ENCODE measurements at regions not wholly inside any gene's neighbourhood (a gene's known extent, or its start where the extent isn't known, plus 50 kb on each side); places are given as distances from the start of the nearest gene placed in this dataset.

GRCh38 chr15:39344662-39345141, 236.2 kb upstream of the THBS1 start:
- no peak overlapping the region for H2AK5ac ChIP-seq (ENCODE audit: low read depth, low read length)
- H4K8ac ChIP-seq (ENCODE audit: extremely low read depth, insufficient read depth, low read length), result no peak overlapping the region
- 63% methylated on average over 3 of the region's 3 CpGs; no CpG with 5 or more reads in 1 of the 2 experiments for WGBS, 2 experiments (ENCODE audit: extremely low coverage in 1 of 2, insufficient coverage in 1 of 2, insufficient read length in 1 of 2, insufficient replicate concordance in 2 of 2, low coverage in 1 of 2, low lambda C conversion rate in 2 of 2, missing lambda C conversion rate in 1 of 2)
- H3K56ac ChIP-seq (replicated peaks; ENCODE audit: insufficient read length, low read depth, low read length), result no peak overlapping the region
- H3K14ac ChIP-seq (ENCODE audit: insufficient read length), result no peak overlapping the region
- H3K9ac ChIP-seq (replicated peaks in 1 of 4; ENCODE audit: extremely low read depth in 1 of 4, low read depth in 3 of 4, low read length in 3 of 4), result no peak overlapping the region
- no peak overlapping the region for H2BK15ac ChIP-seq (ENCODE audit: low read length)
- no peaks in the 10 kb centered on the region for H4K20me1 ChIP-seq (replicated peaks in 1 of 2; ENCODE audit: control insufficient read depth in 1 of 2, insufficient read depth in 2 of 2, low read length in 2 of 2)
- DNase-seq (ENCODE audit: low read depth in 1 of 2, low spot score in 2 of 2) (no peak), FAIRE-seq (peak; percentile 42)
- peaks cover 0 to 3% (median 0%) of the 10 kb centered on the region in 4 experiments; a peak in 1 of 8 replicates for H3K36me3 ChIP-seq (ENCODE audit: control insufficient read depth in 2 of 4, insufficient read depth in 4 of 4, low read length in 3 of 4)
- peak overlapping the region; percentile 56; the same call in 1 of the 2 replicates for H3K27ac ChIP-seq (ENCODE audit: low read depth, low read length)
- H4K5ac ChIP-seq (ENCODE audit: insufficient read length, low read depth, low read length), result no peak overlapping the region
- no peak overlapping the region for H2BK20ac ChIP-seq (ENCODE audit: low read length)
- ChIA-PET CTCF (ENCODE audit: partially characterized antibody) (no interaction called here), POLR2A (ENCODE audit: partially characterized antibody) (no interaction called here)
- H3K4me2 ChIP-seq (ENCODE audit: insufficient read depth in 1 of 2, low read depth in 2 of 2, low read length in 2 of 2), result no peak overlapping the region
- H3K9me3 ChIP-seq (ENCODE audit: insufficient read depth in 2 of 2, low read depth in 1 of 2, low read length in 1 of 2), result peaks cover 4 to 12% of the 10 kb centered on the region in 2 experiments; a peak in 2 of 4 replicates
- H2BK120ac ChIP-seq (replicated peaks; ENCODE audit: low read depth, low read length), result no peak overlapping the region
- no peak overlapping the region for H2BK5ac ChIP-seq (ENCODE audit: low read depth, low read length)
- H2BK12ac ChIP-seq (ENCODE audit: low read depth, low read length), result no peak overlapping the region
- no peak overlapping the region for H3K23ac ChIP-seq (ENCODE audit: insufficient read length)
- H3K4ac ChIP-seq (replicated peaks; ENCODE audit: insufficient read length, low read depth, low read length), result no peak overlapping the region
- H3K18ac ChIP-seq (ENCODE audit: extremely low read depth, low read length), result no peak overlapping the region
- H2AFZ ChIP-seq (ENCODE audit: low read length), result no peak overlapping the region
- no peaks in the 10 kb centered on the region for H3K79me2 ChIP-seq (ENCODE audit: control insufficient read depth in 1 of 2, insufficient read depth in 2 of 2, low read length in 2 of 2)
- H3K27me3 ChIP-seq (replicated peaks in 1 of 4; ENCODE audit: control insufficient read depth in 3 of 4, extremely low read depth in 1 of 4, insufficient read depth in 3 of 4, low read length in 3 of 4), result no peaks in the 10 kb centered on the region
- H3K79me1 ChIP-seq (ENCODE audit: low read depth, low read length), result no peaks in the 10 kb centered on the region
- H4K91ac ChIP-seq (replicated peaks; ENCODE audit: insufficient read length, low read length), result no peak overlapping the region
- no peaks in the 10 kb centered on the region; a peak in 1 of 7 replicates for H3K4me1 ChIP-seq (replicated peaks in 1 of 4; ENCODE audit: control insufficient read depth in 3 of 4, insufficient read depth in 4 of 4, low read length in 3 of 4)
- no peaks in the 10 kb centered on the region for H3K23me2 ChIP-seq (ENCODE audit: low read depth, low read length)
- no peak overlapping the region for H3K4me3 ChIP-seq (ENCODE audit: extremely low read depth in 1 of 4, insufficient read depth in 2 of 4, low read depth in 3 of 4, low read length in 4 of 4)
- TF ChIP-seq SRF (IDR thresholded peaks at IDR 0.05; ENCODE audit: low read depth, low read length), result no peak
